ENCODE measurements at regions not wholly inside any gene's neighbourhood (a gene's known extent, or its start where the extent isn't known, plus 50 kb on each side); places are given as distances from the start of the nearest gene placed in this dataset.
"Not testable (repeated sequence)": the region's sequence is repeated elsewhere in the genome, so short reads cannot be mapped to it uniquely, and the experiment has no call there.

DNA sequence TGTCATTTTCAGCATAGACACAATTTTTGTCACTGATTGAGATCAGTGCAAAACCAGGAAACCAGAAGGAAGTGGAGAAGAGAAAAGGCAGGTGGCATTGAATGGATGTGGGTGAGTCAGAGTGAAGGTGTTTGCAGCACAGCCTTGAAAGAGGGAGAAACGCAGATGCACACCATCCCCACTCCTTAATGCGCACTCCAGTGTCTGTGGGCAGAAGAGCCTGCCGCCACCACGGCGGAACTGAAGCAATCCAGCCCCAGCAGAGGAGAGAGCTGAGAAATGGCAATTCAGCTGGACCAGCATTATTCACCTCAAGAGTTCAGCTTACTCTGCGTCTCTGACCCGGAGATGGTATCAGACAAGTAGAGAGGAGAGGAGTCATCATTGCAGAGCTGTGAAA is 393.1 kb upstream of the FRG1 start:
- Histone ChIP-seq H3K27ac (ENCODE audit: low read depth, low read length) (no peak overlapping the region), H3K27me3 (ENCODE audit: insufficient read depth, low read length) (no peaks in the 10 kb centered on the region), H3K9ac (ENCODE audit: low read depth, low read length) (no peak overlapping the region), H3K9me3 (ENCODE audit: insufficient read depth, low read depth, low read length) (no peaks in the 10 kb centered on the region), H3K36me3 (ENCODE audit: insufficient read depth, low read length) (no peaks in the 10 kb centered on the region), H3K4me1 (ENCODE audit: insufficient read depth, low read length) (no peaks in the 10 kb centered on the region), H3K4me3 (ENCODE audit: low read length) (no peak overlapping the region)
- 96% methylated on average over 7 of the region's 7 CpGs for WGBS

DNA sequence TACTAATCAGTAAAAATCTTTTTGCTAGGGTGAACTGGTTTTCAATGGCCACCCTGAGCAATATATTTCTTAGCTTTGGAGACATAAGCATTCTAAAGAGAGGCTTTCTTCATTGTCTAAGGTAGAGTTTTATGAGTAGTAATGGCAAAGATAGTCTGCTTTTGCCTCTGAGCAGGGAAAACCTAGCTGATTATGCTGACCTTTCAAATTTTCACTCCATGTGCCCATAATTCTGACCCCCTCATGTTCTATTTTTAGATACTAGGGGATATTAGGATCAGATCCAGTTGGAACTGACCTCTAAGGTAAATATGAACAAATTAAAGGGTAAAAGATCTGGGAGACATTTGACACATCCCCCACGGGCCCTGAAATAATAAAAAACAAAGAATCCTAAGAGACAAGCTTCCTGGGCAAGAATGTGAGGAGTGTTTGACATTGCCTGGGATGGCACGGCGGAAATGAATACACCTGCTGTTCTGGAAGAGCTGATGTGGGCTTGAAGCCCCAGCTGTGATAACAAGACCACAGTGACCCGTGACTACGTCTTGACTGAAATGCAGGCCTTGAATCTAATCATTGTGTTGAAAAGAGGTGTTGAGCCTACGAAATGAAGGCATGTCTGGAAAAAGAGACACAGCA is 392.1 kb upstream of the FRG1 start:
- Histone ChIP-seq H3K4me3 (ENCODE audit: low read length) (no peak overlapping the region), H3K9me3 (ENCODE audit: insufficient read depth, low read depth, low read length) (no peaks in the 10 kb centered on the region), H3K36me3 (ENCODE audit: insufficient read depth, low read length) (no peaks in the 10 kb centered on the region), H3K27ac (ENCODE audit: low read depth, low read length) (no peak overlapping the region), H3K27me3 (ENCODE audit: insufficient read depth, low read length) (no peaks in the 10 kb centered on the region), H3K4me1 (ENCODE audit: insufficient read depth, low read length) (no peaks in the 10 kb centered on the region), H3K9ac (ENCODE audit: low read depth, low read length) (no peak overlapping the region)
- WGBS: 94% methylated on average over 6 of the region's 6 CpGs

- not testable (repeated sequence) for H3K9me3 ChIP-seq (ENCODE audit: insufficient read depth, low read depth, low read length); H3K9ac ChIP-seq (ENCODE audit: low read depth, low read length); H3K27ac ChIP-seq (ENCODE audit: low read depth, low read length); H3K4me3 ChIP-seq (ENCODE audit: low read length); H3K4me1 ChIP-seq (ENCODE audit: insufficient read depth, low read length); H3K36me3 ChIP-seq (ENCODE audit: insufficient read depth, low read length); H3K27me3 ChIP-seq (ENCODE audit: insufficient read depth, low read length)
- WGBS: 95% methylated on average over 14 of the region's 17 CpGs
These were observed 388.6 kb upstream of the FRG1 start for GRCh38 chr4:189551931-189552670.

DNA sequence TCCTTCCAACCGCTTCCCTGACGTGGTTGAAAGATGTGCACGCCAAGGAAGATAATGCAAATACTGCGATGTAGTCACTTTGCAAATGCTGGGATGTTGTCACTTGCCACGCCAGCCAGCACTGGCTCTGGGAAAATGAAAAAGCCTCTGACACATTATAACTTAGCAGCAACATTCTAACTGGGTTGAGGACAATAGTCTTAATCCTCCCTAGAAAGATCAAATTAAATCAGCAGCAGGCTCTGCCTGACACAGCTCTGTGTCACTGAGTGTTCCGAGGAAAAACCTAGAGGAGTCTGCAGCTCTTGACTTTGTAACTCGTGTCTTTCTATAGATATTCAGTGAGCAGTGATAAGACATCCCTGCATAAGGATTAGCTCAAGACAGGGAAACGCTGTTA is 380.1 kb upstream of the FRG1 start:
- H3K36me3 ChIP-seq (ENCODE audit: insufficient read depth, low read length); H3K4me1 ChIP-seq (ENCODE audit: insufficient read depth, low read length); H3K4me3 ChIP-seq (ENCODE audit: low read length); H3K27ac ChIP-seq (ENCODE audit: low read depth, low read length); H3K9me3 ChIP-seq (ENCODE audit: insufficient read depth, low read depth, low read length); H3K9ac ChIP-seq (ENCODE audit: low read depth, low read length); H3K27me3 ChIP-seq (ENCODE audit: insufficient read depth, low read length): not testable (repeated sequence)
- WGBS: 79% methylated on average over 7 of the region's 8 CpGs

DNA sequence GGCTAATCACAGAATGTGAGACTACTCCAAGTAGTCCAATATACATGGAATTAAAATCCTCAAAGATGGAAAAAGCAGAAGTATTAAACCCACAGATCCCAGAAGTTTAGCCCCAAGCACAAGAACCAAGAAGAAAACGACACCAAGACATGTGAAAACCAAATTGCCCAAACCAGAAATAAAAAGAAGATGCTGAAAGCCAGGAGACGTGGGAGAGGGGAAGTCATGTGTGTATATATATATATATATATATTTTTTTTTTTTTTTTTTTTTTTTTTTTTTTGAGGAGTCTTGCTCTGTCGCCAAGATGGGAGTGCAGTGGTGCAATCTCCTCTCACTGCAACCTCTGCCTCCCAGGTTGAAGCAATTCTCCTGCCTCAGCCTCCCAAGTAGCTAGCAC is 376.9 kb upstream of the FRG1 start:
- H3K4me1 ChIP-seq (ENCODE audit: insufficient read depth, low read length); H3K9ac ChIP-seq (ENCODE audit: low read depth, low read length); H3K27me3 ChIP-seq (ENCODE audit: insufficient read depth, low read length); H3K9me3 ChIP-seq (ENCODE audit: insufficient read depth, low read depth, low read length); H3K36me3 ChIP-seq (ENCODE audit: insufficient read depth, low read length); H3K27ac ChIP-seq (ENCODE audit: low read depth, low read length); H3K4me3 ChIP-seq (ENCODE audit: low read length): not testable (repeated sequence)
- WGBS: 91% methylated on average over 1 of the region's 3 CpGs

GRCh38 chr4:189566271-189566670 is 374.4 kb upstream of the FRG1 start:
- H3K4me1 ChIP-seq (ENCODE audit: insufficient read depth, low read length); H3K9me3 ChIP-seq (ENCODE audit: insufficient read depth, low read depth, low read length); H3K9ac ChIP-seq (ENCODE audit: low read depth, low read length); H3K27me3 ChIP-seq (ENCODE audit: insufficient read depth, low read length); H3K27ac ChIP-seq (ENCODE audit: low read depth, low read length); H3K4me3 ChIP-seq (ENCODE audit: low read length); H3K36me3 ChIP-seq (ENCODE audit: insufficient read depth, low read length): not testable (repeated sequence)
- 94% methylated on average over 2 of the region's 2 CpGs for WGBS

GRCh38 chr4:189566900-189567299 is 373.8 kb upstream of the FRG1 start:
- H3K4me1 ChIP-seq (ENCODE audit: insufficient read depth, low read length); H3K36me3 ChIP-seq (ENCODE audit: insufficient read depth, low read length); H3K9me3 ChIP-seq (ENCODE audit: insufficient read depth, low read depth, low read length); H3K27me3 ChIP-seq (ENCODE audit: insufficient read depth, low read length); H3K27ac ChIP-seq (ENCODE audit: low read depth, low read length); H3K4me3 ChIP-seq (ENCODE audit: low read length); H3K9ac ChIP-seq (ENCODE audit: low read depth, low read length): not testable (repeated sequence)
- no CpG with 5 or more reads among the region's 3 CpGs for WGBS

GRCh38 chr4:189579645-189580044 is 361.0 kb upstream of the FRG1 start:
- H3K27ac ChIP-seq (ENCODE audit: low read depth, low read length); H3K4me3 ChIP-seq (ENCODE audit: low read length); H3K9me3 ChIP-seq (ENCODE audit: insufficient read depth, low read depth, low read length); H3K27me3 ChIP-seq (ENCODE audit: insufficient read depth, low read length); H3K9ac ChIP-seq (ENCODE audit: low read depth, low read length); H3K36me3 ChIP-seq (ENCODE audit: insufficient read depth, low read length); H3K4me1 ChIP-seq (ENCODE audit: insufficient read depth, low read length): not testable (repeated sequence)
- 95% methylated on average over 3 of the region's 3 CpGs for WGBS

DNA sequence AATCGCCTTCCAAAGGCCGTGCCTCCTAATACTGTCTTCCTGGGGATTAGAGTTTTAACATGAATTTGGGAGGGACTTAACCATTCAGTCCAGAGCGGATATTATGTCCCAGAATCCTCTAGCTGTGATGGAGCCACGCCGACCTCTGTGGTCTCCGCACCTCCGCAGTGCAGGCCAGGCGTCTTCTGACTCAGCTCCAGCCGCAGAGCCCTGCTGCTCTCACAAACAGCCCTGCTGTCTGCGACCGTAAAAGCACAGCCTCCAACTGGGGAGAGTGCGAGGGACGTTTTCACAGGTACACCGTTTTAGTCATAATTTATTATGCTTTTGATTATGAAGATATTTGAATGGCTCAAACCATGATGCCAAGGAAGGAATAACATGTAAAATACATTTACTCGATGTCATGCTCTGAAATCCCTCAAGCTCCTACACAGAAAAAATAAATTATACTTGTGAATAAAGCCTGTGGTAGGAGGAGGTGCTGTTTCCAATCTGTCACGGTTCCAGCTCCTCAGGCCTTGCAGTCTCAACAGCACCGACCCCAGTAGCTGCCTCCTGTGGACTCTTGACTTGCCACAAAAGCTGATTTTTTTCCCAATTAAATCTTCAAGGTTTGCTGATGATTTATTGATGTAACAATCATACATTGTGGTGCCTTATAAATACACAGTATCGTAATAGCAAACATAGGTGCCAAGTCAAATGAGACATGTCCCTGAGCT is 353.6 kb upstream of the FRG1 start:
- 93% methylated on average over 17 of the region's 18 CpGs for WGBS
- not testable (repeated sequence) for H3K4me3 ChIP-seq (ENCODE audit: low read length); H3K27me3 ChIP-seq (ENCODE audit: insufficient read depth, low read length); H3K9ac ChIP-seq (ENCODE audit: low read depth, low read length); H3K27ac ChIP-seq (ENCODE audit: low read depth, low read length); H3K36me3 ChIP-seq (ENCODE audit: insufficient read depth, low read length); H3K9me3 ChIP-seq (ENCODE audit: insufficient read depth, low read depth, low read length); H3K4me1 ChIP-seq (ENCODE audit: insufficient read depth, low read length)

DNA sequence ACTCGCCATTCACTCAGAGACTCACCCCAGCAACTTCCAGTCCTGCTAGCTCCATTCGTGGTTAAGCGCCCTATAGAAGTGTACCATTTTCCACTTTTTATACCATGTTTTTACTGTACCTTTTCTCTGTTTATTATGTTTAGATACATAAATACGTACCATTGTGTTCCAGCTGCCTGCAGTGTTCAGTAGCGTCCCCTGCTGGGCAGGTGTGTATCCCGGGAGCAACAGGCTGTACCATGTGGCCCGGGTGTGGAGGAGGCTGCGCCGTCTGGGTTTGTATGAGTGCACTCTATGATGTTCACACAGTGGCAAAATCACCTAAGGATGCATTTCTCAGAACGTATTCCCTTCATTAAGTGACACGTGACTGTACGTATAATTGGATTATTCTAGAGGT is 351.5 kb upstream of the FRG1 start:
- not testable (repeated sequence) for H3K27ac ChIP-seq (ENCODE audit: low read depth, low read length); H3K27me3 ChIP-seq (ENCODE audit: insufficient read depth, low read length); H3K9me3 ChIP-seq (ENCODE audit: insufficient read depth, low read depth, low read length); H3K4me1 ChIP-seq (ENCODE audit: insufficient read depth, low read length); H3K36me3 ChIP-seq (ENCODE audit: insufficient read depth, low read length); H3K9ac ChIP-seq (ENCODE audit: low read depth, low read length); H3K4me3 ChIP-seq (ENCODE audit: low read length)
- 90% methylated on average over 9 of the region's 12 CpGs for WGBS

DNA sequence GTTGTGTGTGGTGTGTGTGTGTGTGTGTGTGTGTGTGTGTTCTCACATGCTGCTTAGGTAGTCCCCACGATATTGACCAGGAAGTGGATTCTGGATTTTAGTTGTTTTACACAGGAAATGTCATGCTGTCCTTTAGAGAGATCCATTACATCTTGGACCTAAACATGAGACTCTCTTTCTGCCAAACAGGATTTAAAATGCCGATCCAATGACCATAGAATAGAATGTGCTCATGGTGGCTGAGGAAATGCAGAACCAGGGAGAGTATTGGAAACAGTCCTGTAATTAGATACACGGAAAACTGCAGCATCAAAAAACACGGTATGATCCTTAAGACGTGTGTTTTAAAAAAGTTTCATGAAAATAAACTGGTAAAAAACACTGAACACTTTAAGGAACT is 347.8 kb upstream of the FRG1 start:
- Histone ChIP-seq H3K4me1 (ENCODE audit: insufficient read depth, low read length) (no peaks in the 10 kb centered on the region), H3K4me3 (ENCODE audit: low read length) (no peak overlapping the region), H3K27me3 (ENCODE audit: insufficient read depth, low read length) (no peaks in the 10 kb centered on the region), H3K36me3 (ENCODE audit: insufficient read depth, low read length) (no peaks in the 10 kb centered on the region), H3K9ac (ENCODE audit: low read depth, low read length) (no peak overlapping the region), H3K9me3 (ENCODE audit: insufficient read depth, low read depth, low read length) (no peaks in the 10 kb centered on the region), H3K27ac (ENCODE audit: low read depth, low read length) (no peak overlapping the region)
- 94% methylated on average over 5 of the region's 5 CpGs for WGBS

Data from HUES64 (cell line).